Mesendoderm (in vitro differentiated cells): ENCODE measurements at regions not wholly inside any gene's neighbourhood (a gene's known extent, or its start where the extent isn't known, plus 50 kb on each side); places are given as distances from the start of the nearest gene placed in this dataset.

Source experiments
- DNase-seq: peaks from one replicate; pipeline ENCODE4 v3.0.0; 2013
- H2AK5ac ChIP-seq: 2 replicates; pipeline ENCODE4 v1.6.1; 2013; ENCODE audit warnings: low read length, inconsistent platforms
- H2BK120ac ChIP-seq: 2 replicates; pipeline ENCODE4 v1.6.1; 2013; ENCODE audit warnings: low read depth, mild to moderate bottlenecking, low read length, moderate library complexity, mixed read lengths
- H2BK15ac ChIP-seq: replicated peaks from 2 replicates; pipeline ENCODE4 v1.6.1; 2013; ENCODE audit warnings: low read depth, mild to moderate bottlenecking, moderate library complexity
- H2BK5ac ChIP-seq: 2 replicates; pipeline ENCODE4 v1.6.1; 2013; ENCODE audit warnings: low read length, inconsistent platforms
- H3K18ac ChIP-seq: 2 replicates; pipeline ENCODE4 v1.6.1; 2013; ENCODE audit warnings: mild to moderate bottlenecking, low read length, mixed read lengths
- H3K23ac ChIP-seq: one replicate; pipeline ENCODE4 v1.6.1; 2013; ENCODE audit warnings: low read length
- H3K27ac ChIP-seq: 2 replicates; pipeline ENCODE4 v1.5.1; 2013; ENCODE audit warnings: low read depth, mild to moderate bottlenecking, inconsistent platforms, low read length, moderate library complexity
- H3K27me3 ChIP-seq: 2 replicates; pipeline ENCODE4 v1.6.1; 2013; ENCODE audit warnings: low read length, control low read depth, mild to moderate bottlenecking, inconsistent platforms; ENCODE audit not compliant: insufficient read depth, poor library complexity
- H3K36me3 ChIP-seq: 2 replicates; pipeline ENCODE4 v1.6.1; 2013; ENCODE audit warnings: low read length, inconsistent platforms; ENCODE audit not compliant: control insufficient read depth, insufficient read depth
- H3K4ac ChIP-seq: one replicate; pipeline ENCODE4 v1.6.1; 2013; ENCODE audit warnings: low read depth, mild to moderate bottlenecking, low read length, moderate library complexity
- H3K4me1 ChIP-seq: 2 replicates; pipeline ENCODE4 v1.6.1; 2013; ENCODE audit warnings: low read depth, low read length, inconsistent platforms; ENCODE audit not compliant: control insufficient read depth
- H3K4me2 ChIP-seq: 2 replicates; pipeline ENCODE4 v1.6.1; 2013; ENCODE audit warnings: low read length
- H3K4me3 ChIP-seq: 2 replicates; pipeline ENCODE4 v1.5.1; 2013; ENCODE audit warnings: mild to moderate bottlenecking, low read length
- H3K56ac ChIP-seq: one replicate; pipeline ENCODE4 v1.6.1; 2013; ENCODE audit warnings: low read length
- H3K79me1 ChIP-seq: 2 replicates; pipeline ENCODE4 v1.6.1; 2013; ENCODE audit warnings: low read length, inconsistent platforms
- H3K79me2 ChIP-seq: 2 replicates; pipeline ENCODE4 v1.6.1; 2013; ENCODE audit warnings: mild to moderate bottlenecking, low read length; ENCODE audit not compliant: control insufficient read depth, insufficient read depth
- H3K9ac ChIP-seq: 2 replicates; pipeline ENCODE4 v1.6.1; 2013; ENCODE audit warnings: low read length, inconsistent platforms
- H4K5ac ChIP-seq: one replicate; pipeline ENCODE4 v1.6.1; 2013; ENCODE audit warnings: low read length
- H4K8ac ChIP-seq: one replicate; pipeline ENCODE4 v1.6.1; 2013; ENCODE audit warnings: low read depth, mild to moderate bottlenecking, control low read depth, low read length, moderate library complexity
- WGBS: extraction: QIAGEN DNeasy Blood & Tissue Kit; methylation state at CpG from one replicate; pipeline ENCODE4 v1.1.7; 2013; ENCODE audit warnings: low lambda C conversion rate, missing lambda C conversion rate; ENCODE audit not compliant: insufficient coverage; ENCODE audit errors: extremely low coverage; 5-methylcytosine and 5-hydroxymethylcytosine counted together

DNA sequence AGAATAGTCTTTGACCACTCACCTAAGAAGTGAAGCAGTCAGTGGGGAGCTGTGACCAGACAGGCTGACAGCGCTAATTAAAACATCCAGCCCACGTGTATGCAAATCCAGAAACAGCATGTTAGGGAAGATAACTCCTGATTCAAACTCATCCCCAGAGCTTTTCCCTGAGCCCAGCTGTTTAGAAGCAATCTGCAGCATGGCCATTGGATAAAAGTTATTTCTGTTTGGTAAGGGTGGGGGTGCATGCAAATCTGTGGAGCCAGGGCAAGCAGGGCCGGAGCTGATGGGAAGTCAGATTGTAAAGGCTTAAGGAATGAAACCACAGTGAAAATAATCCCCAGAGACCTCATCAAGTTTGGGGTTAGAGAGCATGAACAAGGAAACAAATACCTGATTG, 247.9 kb upstream of the KIRREL3 start:
- Histone ChIP-seq H3K56ac (no peak overlapping the region), H2BK120ac (no peak overlapping the region), H3K79me1 (no peaks in the 10 kb centered on the region), H2BK15ac (no peak overlapping the region), H3K4me1 (peaks cover 2% of the 10 kb centered on the region), H3K18ac (no peak overlapping the region), H3K9ac (no peak overlapping the region), H2AK5ac (no peak overlapping the region), H3K4me3 (no peak overlapping the region), H3K79me2 (no peaks in the 10 kb centered on the region), H3K27ac (no peak overlapping the region), H3K4ac (no peak overlapping the region), H2BK5ac (no peak overlapping the region), H4K8ac (no peak overlapping the region), H4K5ac (no peak overlapping the region), H3K4me2 (no peak overlapping the region), H3K23ac (no peak overlapping the region), H3K27me3 (no peaks in the 10 kb centered on the region), H3K36me3 (no peaks in the 10 kb centered on the region)
- no CpG with 5 or more reads among the region's 3 CpGs for WGBS
- DNase-seq = peak; percentile 50

DNA sequence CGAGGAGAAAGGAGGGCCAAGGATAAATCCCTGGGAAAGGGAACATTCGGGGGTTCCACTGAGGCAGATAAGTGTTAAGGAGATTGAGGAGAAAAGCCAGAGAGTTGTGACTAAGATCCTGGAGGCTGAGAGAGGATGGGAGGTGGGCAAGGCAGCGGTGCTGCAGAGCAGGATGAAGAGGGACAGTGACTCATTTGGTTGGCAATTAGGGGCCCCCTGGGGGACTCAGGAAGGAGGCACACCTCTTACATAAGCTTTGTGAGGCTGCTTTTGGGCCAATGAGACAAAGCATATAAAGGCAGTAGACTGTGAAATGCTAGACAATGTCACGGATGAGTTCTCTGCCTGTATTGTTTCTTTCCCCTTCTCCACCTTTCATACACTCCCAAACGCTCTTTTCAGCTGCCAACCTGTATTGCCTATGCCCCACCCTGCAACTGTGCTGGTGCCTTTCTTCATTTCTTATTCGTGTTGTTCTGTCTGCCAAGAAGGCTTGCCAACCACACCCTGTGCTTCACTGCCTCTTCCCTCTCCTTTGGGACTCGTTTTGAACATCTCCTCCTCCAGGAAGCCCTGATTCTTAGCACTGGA, 246.8 kb upstream of the KIRREL3 start:
- H3K4ac ChIP-seq = no peak overlapping the region
- H3K79me2 ChIP-seq = no peaks in the 10 kb centered on the region
- H3K36me3 ChIP-seq = no peaks in the 10 kb centered on the region
- peaks cover 2% of the 10 kb centered on the region for H3K4me1 ChIP-seq
- no peak overlapping the region for H4K5ac ChIP-seq
- H3K9ac ChIP-seq = no peak overlapping the region
- H3K79me1 ChIP-seq = no peaks in the 10 kb centered on the region
- H2BK15ac ChIP-seq = no peak overlapping the region
- WGBS = no CpG with 5 or more reads among the region's 7 CpGs
- no peak overlapping the region for H3K23ac ChIP-seq
- H2BK5ac ChIP-seq = no peak overlapping the region
- H3K27ac ChIP-seq = no peak overlapping the region
- no peak overlapping the region for H3K56ac ChIP-seq
- H2AK5ac ChIP-seq = no peak overlapping the region
- peak; percentile 57 for DNase-seq
- H3K4me2 ChIP-seq = no peak overlapping the region
- H3K4me3 ChIP-seq = no peak overlapping the region
- H3K18ac ChIP-seq = no peak overlapping the region
- H4K8ac ChIP-seq = no peak overlapping the region
- no peaks in the 10 kb centered on the region for H3K27me3 ChIP-seq
- H2BK120ac ChIP-seq = no peak overlapping the region

GRCh38 chr11:127242676-127243075, 242.1 kb upstream of the KIRREL3 start:
- WGBS = no CpG with 5 or more reads among the region's 2 CpGs
- no peak overlapping the region for H3K4ac ChIP-seq
- no peak overlapping the region for H3K4me3 ChIP-seq
- no peak overlapping the region for H3K56ac ChIP-seq
- DNase-seq = no peak
- H3K23ac ChIP-seq = no peak overlapping the region
- no peak overlapping the region for H3K27ac ChIP-seq
- H2AK5ac ChIP-seq = no peak overlapping the region
- H3K4me1 ChIP-seq = no peaks in the 10 kb centered on the region
- H3K18ac ChIP-seq = no peak overlapping the region
- no peak overlapping the region for H3K4me2 ChIP-seq
- H2BK120ac ChIP-seq = no peak overlapping the region
- no peak overlapping the region for H3K9ac ChIP-seq
- no peak overlapping the region for H2BK5ac ChIP-seq
- H3K79me1 ChIP-seq = no peaks in the 10 kb centered on the region
- no peaks in the 10 kb centered on the region for H3K36me3 ChIP-seq
- no peaks in the 10 kb centered on the region for H3K27me3 ChIP-seq
- H2BK15ac ChIP-seq = no peak overlapping the region
- no peak overlapping the region for H4K5ac ChIP-seq
- no peaks in the 10 kb centered on the region for H3K79me2 ChIP-seq
- no peak overlapping the region for H4K8ac ChIP-seq

DNA sequence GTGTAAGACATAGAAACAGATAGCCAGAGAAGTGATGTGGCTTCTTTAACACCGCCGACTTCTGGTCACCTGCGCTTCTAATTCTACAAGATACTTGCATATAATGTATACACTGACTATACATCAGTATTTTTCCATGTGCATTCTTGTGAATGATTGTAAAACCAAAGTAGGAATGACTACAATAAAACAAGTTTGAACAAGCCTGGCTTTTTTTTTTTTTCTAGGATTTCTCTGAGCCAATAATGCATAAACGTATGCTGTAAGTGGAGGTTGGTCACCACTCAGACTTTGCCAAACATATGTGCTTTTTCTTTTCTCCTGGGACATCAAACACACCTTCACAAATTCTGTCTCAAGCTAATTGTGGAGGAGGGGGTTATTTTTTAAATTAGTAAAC, 237.8 kb upstream of the KIRREL3 start:
- WGBS = no CpG with 5 or more reads among the region's 4 CpGs

DNA sequence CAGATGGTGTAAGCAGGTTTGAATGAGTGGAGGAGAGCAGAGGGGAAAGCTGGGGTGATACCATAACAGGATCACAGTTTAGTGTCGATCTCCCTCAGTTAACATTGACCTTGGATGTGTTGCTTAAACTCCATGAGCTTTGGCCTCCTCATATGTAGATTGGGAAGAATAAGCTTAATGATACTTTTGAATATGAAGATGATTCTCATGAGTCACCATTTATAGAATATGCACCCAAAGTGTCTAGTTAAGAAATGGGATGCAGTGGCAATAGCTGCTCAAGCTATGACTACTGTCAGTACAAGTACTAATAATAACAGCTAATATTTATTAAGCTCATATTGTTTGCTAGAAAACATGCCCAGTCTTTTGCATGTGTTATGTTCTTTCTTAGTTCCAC, 236.2 kb upstream of the KIRREL3 start:
- Histone ChIP-seq H2AK5ac (no peak overlapping the region), H3K9ac (no peak overlapping the region), H3K79me2 (no peaks in the 10 kb centered on the region), H3K36me3 (no peaks in the 10 kb centered on the region), H3K79me1 (no peaks in the 10 kb centered on the region), H2BK15ac (no peak overlapping the region), H4K8ac (no peak overlapping the region), H4K5ac (no peak overlapping the region), H2BK5ac (no peak overlapping the region), H3K4me2 (no peak overlapping the region), H3K18ac (no peak overlapping the region), H3K56ac (no peak overlapping the region), H3K23ac (no peak overlapping the region), H3K4me3 (no peak overlapping the region), H3K4ac (no peak overlapping the region), H3K27me3 (no peaks in the 10 kb centered on the region), H2BK120ac (no peak overlapping the region), H3K27ac (no peak overlapping the region), H3K4me1 (no peaks in the 10 kb centered on the region)
- no peak for DNase-seq
- no CpG with 5 or more reads among the region's 1 CpG for WGBS

More for the DNA sequence above, 237.8 kb upstream of the KIRREL3 start:
- no peak overlapping the region for H3K56ac ChIP-seq
- H2BK5ac ChIP-seq = no peak overlapping the region
- H3K27me3 ChIP-seq = no peaks in the 10 kb centered on the region
- H2BK120ac ChIP-seq = no peak overlapping the region
- no peak overlapping the region for H2AK5ac ChIP-seq
- no peak overlapping the region for H3K9ac ChIP-seq
- no peak overlapping the region for H4K5ac ChIP-seq
- no peak overlapping the region for H3K23ac ChIP-seq
- H3K4me2 ChIP-seq = no peak overlapping the region
- H2BK15ac ChIP-seq = no peak overlapping the region
- no peaks in the 10 kb centered on the region for H3K79me1 ChIP-seq
- no peak overlapping the region for H3K4me3 ChIP-seq
- H3K4me1 ChIP-seq = no peaks in the 10 kb centered on the region
- no peak overlapping the region for H3K27ac ChIP-seq
- H4K8ac ChIP-seq = no peak overlapping the region
- no peak for DNase-seq
- H3K4ac ChIP-seq = no peak overlapping the region
- no peak overlapping the region for H3K18ac ChIP-seq
- H3K79me2 ChIP-seq = no peaks in the 10 kb centered on the region
- no peaks in the 10 kb centered on the region for H3K36me3 ChIP-seq

DNA sequence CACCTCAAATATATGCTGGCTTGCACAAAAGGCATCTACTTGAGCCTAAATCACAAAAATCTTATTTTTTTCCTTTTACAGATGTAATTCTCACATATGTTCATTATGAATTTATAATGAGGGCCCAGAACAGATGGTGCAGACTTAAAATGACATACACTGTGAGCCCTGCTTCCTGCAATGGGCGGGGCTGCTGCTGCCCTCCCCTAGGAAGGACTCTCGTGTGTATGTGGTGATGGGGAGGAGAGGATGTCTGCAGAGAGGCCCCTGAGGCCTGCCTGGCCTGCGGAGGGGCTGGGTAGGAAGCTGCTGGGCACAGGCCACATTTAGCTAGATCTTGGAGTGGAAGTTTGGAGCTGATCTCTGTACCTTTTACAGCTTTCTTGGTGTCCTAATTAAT, 233.4 kb upstream of the KIRREL3 start:
- Histone ChIP-seq H3K27ac (no peak overlapping the region), H4K8ac (no peak overlapping the region), H3K79me2 (no peaks in the 10 kb centered on the region), H3K9ac (no peak overlapping the region), H3K23ac (no peak overlapping the region), H3K27me3 (no peaks in the 10 kb centered on the region), H3K4me2 (no peak overlapping the region), H3K4me3 (no peak overlapping the region), H3K79me1 (no peaks in the 10 kb centered on the region), H3K4ac (no peak overlapping the region), H3K18ac (no peak overlapping the region), H2BK15ac (no peak overlapping the region), H2BK120ac (no peak overlapping the region), H3K36me3 (no peaks in the 10 kb centered on the region), H3K4me1 (no peaks in the 10 kb centered on the region), H2AK5ac (no peak overlapping the region), H4K5ac (no peak overlapping the region), H2BK5ac (no peak overlapping the region), H3K56ac (no peak overlapping the region)
- no CpG with 5 or more reads among the region's 3 CpGs for WGBS
- DNase-seq = no peak
